Neural cell (in vitro differentiated cells): ENCODE measurements at regions not wholly inside any gene's neighbourhood (a gene's known extent, or its start where the extent isn't known, plus 50 kb on each side); places are given as distances from the start of the nearest gene placed in this dataset.

Experiments
- H2AFZ ChIP-seq: fragments of 200-600, 300-800 bp; sonication (generic), shearing (Covaris generic); 2 replicates; pipeline ENCODE4 v1.6.0; 2014; ENCODE audit warnings: low read depth, mild to moderate bottlenecking, antibody characterized with exemption, low read length, moderate library complexity
- H3F3A ChIP-seq: fragments of 200-600 bp; shearing (Covaris generic); 2 replicates; pipeline ENCODE4 v1.6.1; 2016; ENCODE audit warnings: mild to moderate bottlenecking, moderate library complexity, mixed read lengths, antibody characterized with exemption, low read length; ENCODE audit not compliant: insufficient read depth, poor library complexity, severe bottlenecking
- H3K27ac ChIP-seq: fragments of 200-600, 300-800 bp; sonication (generic), shearing (Covaris generic); 2 replicates; pipeline ENCODE4 v1.5.1; 2014; ENCODE audit warnings: mild to moderate bottlenecking, low read length, moderate library complexity
- H3K27me3 ChIP-seq: fragments of 300-800, 200-600 bp; sonication (generic), shearing (Covaris generic); 2 replicates; pipeline ENCODE4 v1.6.0; 2014; ENCODE audit warnings: mild to moderate bottlenecking, low read depth, low read length, moderate library complexity; ENCODE audit not compliant: insufficient read depth
- H3K36me3 ChIP-seq: fragments of 300-800, 200-600 bp; sonication (generic), shearing (Covaris generic); 2 replicates; pipeline ENCODE4 v1.5.1; 2014; ENCODE audit warnings: mild to moderate bottlenecking, antibody characterized with exemption, low read length, moderate library complexity; ENCODE audit not compliant: insufficient read depth
- H3K4me2 ChIP-seq: fragments of 300-800, 200-600 bp; sonication (generic), shearing (Covaris generic); 2 replicates; pipeline ENCODE4 v1.6.0; 2014; ENCODE audit warnings: mild to moderate bottlenecking, low read length
- H3K4me3 ChIP-seq: fragments of 300-800, 200-600 bp; sonication (generic), shearing (Covaris generic); 2 replicates; pipeline ENCODE4 v1.5.1; 2014; ENCODE audit warnings: mild to moderate bottlenecking, low read length, moderate library complexity
- H3K79me2 ChIP-seq: fragments of 200-600 bp; shearing (Covaris generic); replicated peaks from 2 replicates; pipeline ENCODE4 v1.6.0; 2014; ENCODE audit warnings: mild to moderate bottlenecking, low read length, moderate library complexity; ENCODE audit not compliant: insufficient read depth
- H3K9ac ChIP-seq: fragments of 300-800, 200-600 bp; sonication (generic), shearing (Covaris generic); 2 replicates; pipeline ENCODE4 v1.6.1; 2016; ENCODE audit warnings: mild to moderate bottlenecking, low read length, mixed read lengths
- H3K9me2 ChIP-seq: fragments of 200-600 bp; shearing (Covaris generic); 2 replicates; pipeline ENCODE4 v1.6.1; 2016; ENCODE audit warnings: mild to moderate bottlenecking, low read length, mixed read lengths; ENCODE audit not compliant: insufficient read depth
- H3K9me3 ChIP-seq: fragments of 200-600, 300-800 bp; sonication (generic), shearing (Covaris generic); 2 replicates; pipeline ENCODE4 v1.6.1; 2016; ENCODE audit warnings: mild to moderate bottlenecking, mixed run types, low read length, moderate library complexity, mixed read lengths
- H4K20me1 ChIP-seq: fragments of 200-600 bp; shearing (Covaris generic); 2 replicates; pipeline ENCODE4 v1.6.1; 2016; ENCODE audit warnings: mild to moderate bottlenecking, mixed run types; ENCODE audit not compliant: insufficient read depth
- CTCF ChIP-seq: fragments of 450-650 bp; IDR thresholded peaks from 2 replicates; pipeline ENCODE4 v1.5.1; 2014; ENCODE audit warnings: antibody characterized with exemption, mild to moderate bottlenecking, moderate library complexity; ENCODE audit not compliant: poor library complexity, severe bottlenecking
- EP300 ChIP-seq: fragments of 450-650 bp; conservative IDR thresholded peaks from 2 replicates; pipeline ENCODE4 v1.6.1; 2014; ENCODE audit warnings: antibody characterized with exemption, mild to moderate bottlenecking, moderate library complexity; ENCODE audit not compliant: poor library complexity, severe bottlenecking
- EZH2 ChIP-seq: fragments of 200-600, 300-800 bp; shearing (Covaris generic), sonication (generic); IDR thresholded peaks from 2 replicates; pipeline ENCODE4 v1.6.1; 2014; ENCODE audit warnings: antibody characterized with exemption, low read length, borderline replicate concordance, mild to moderate bottlenecking; ENCODE audit not compliant: insufficient read depth, poor library complexity, severe bottlenecking
- MXI1 ChIP-seq: fragments of 450-650 bp; conservative IDR thresholded peaks from 2 replicates; pipeline ENCODE4 v1.6.1; 2014; ENCODE audit warnings: antibody characterized with exemption, mild to moderate bottlenecking; ENCODE audit not compliant: poor library complexity, severe bottlenecking
- POLR2AphosphoS5 ChIP-seq: IDR thresholded peaks from 2 replicates; pipeline ENCODE4 v1.6.1; 2012
- RAD21 ChIP-seq: fragments of 450-650 bp; conservative IDR thresholded peaks from 2 replicates; pipeline ENCODE4 v1.6.1; 2014; ENCODE audit warnings: antibody characterized with exemption, mild to moderate bottlenecking, moderate library complexity
- REST ChIP-seq: IDR thresholded peaks from 2 replicates; pipeline ENCODE4 v1.6.1; 2012; ENCODE audit warnings: borderline replicate concordance
- SMC3 ChIP-seq: fragments of 450-650 bp; conservative IDR thresholded peaks from 2 replicates; pipeline ENCODE4 v1.6.1; 2014; ENCODE audit warnings: antibody characterized with exemption, mild to moderate bottlenecking, moderate library complexity; ENCODE audit not compliant: poor library complexity
- TAF1 ChIP-seq: IDR thresholded peaks from 2 replicates; pipeline ENCODE4 v1.6.1; 2012; ENCODE audit warnings: low read depth

- no peak overlapping the region for H3K27ac ChIP-seq
- no peaks in the 10 kb centered on the region for H3K79me2 ChIP-seq
- no peaks in the 10 kb centered on the region for H3K9me3 ChIP-seq
- no peaks in the 10 kb centered on the region for H3K27me3 ChIP-seq
- H3K4me2 ChIP-seq = no peak overlapping the region
- H4K20me1 ChIP-seq = no peaks in the 10 kb centered on the region
- no peak overlapping the region for H3K4me3 ChIP-seq
- no peaks in the 10 kb centered on the region for H3F3A ChIP-seq
- H3K9me2 ChIP-seq = no peaks in the 10 kb centered on the region
- H2AFZ ChIP-seq = no peak overlapping the region
- no peaks in the 10 kb centered on the region for H3K36me3 ChIP-seq
- TF ChIP-seq MXI1 (no peak), CTCF (no peak), SMC3 (no peak), EZH2 (no peak), REST (no peak), TAF1 (no peak), RAD21 (no peak), POLR2AphosphoS5 (no peak), EP300 (no peak)
- no peak overlapping the region for H3K9ac ChIP-seq
Observed at GRCh38 chr19:28497887-28498286, 715.1 kb downstream of the UQCRFS1 start.

GRCh38 chr19:28497137-28497536 is 715.8 kb downstream of the UQCRFS1 start:
- Histone ChIP-seq H3K9ac (no peak overlapping the region), H3K4me2 (no peak overlapping the region), H3K9me3 (no peaks in the 10 kb centered on the region), H3K27ac (no peak overlapping the region), H3K27me3 (no peaks in the 10 kb centered on the region), H3F3A (no peaks in the 10 kb centered on the region), H3K9me2 (no peaks in the 10 kb centered on the region), H3K36me3 (no peaks in the 10 kb centered on the region), H2AFZ (no peak overlapping the region), H3K79me2 (no peaks in the 10 kb centered on the region), H4K20me1 (no peaks in the 10 kb centered on the region), H3K4me3 (no peak overlapping the region)
- no peak for TF ChIP-seq MXI1
- TF ChIP-seq EP300 = no peak
- TF ChIP-seq POLR2AphosphoS5 = no peak
- TF ChIP-seq TAF1 = no peak
- no peak for TF ChIP-seq EZH2
- no peak for TF ChIP-seq REST
- no peak for TF ChIP-seq SMC3
- TF ChIP-seq CTCF = no peak
- TF ChIP-seq RAD21 = no peak
